Activated naive CD8-positive, alpha-beta T cell treated with anti-CD3 and anti-CD28 coated beads, Interleukin-2, amount 10 ng/mL, durations not matched to agents 7 days and 5 days (primary cell): ENCODE measurements at regions not wholly inside any gene's neighbourhood (a gene's known extent, or its start where the extent isn't known, plus 50 kb on each side); places are given as distances from the start of the nearest gene placed in this dataset.

ENCODE experiments used
- ATAC-seq: fragments of 150-1000 bp; cut with Tn5 transposase; one replicate; pipeline ENCODE4 v1.10.0; 2021; ENCODE audit warnings: low read depth, moderate library complexity
- POLR2A ChIA-PET: fragments of 350-600 bp; sonication (Branson Sonifier 250); formaldehyde crosslinking; loops from one replicate; lab custom pipeline; 2021; ENCODE audit warnings: antibody characterized with exemption; lab: Charles Lee
- DNase-seq: peaks from one replicate; pipeline ENCODE4 v3.0.0; 2021
- H3K27ac Mint-ChIP-seq: one replicate; pipeline ENCODE4 v1.8.0; 2022; ENCODE audit warnings: mild to moderate bottlenecking, mixed read lengths
- H3K27me3 Mint-ChIP-seq: one replicate; pipeline ENCODE4 v1.8.0; 2022; ENCODE audit warnings: mild to moderate bottlenecking, moderate library complexity, mixed read lengths
- H3K36me3 Mint-ChIP-seq: one replicate; pipeline ENCODE4 v1.8.0; 2021; ENCODE audit warnings: mild to moderate bottlenecking, mixed read lengths
- H3K4me1 Mint-ChIP-seq: one replicate; pipeline ENCODE4 v1.8.0; 2021; ENCODE audit warnings: mixed read lengths
- H3K4me3 Mint-ChIP-seq: one replicate; pipeline ENCODE4 v1.8.0; 2022; ENCODE audit warnings: mild to moderate bottlenecking, moderate library complexity, mixed read lengths
- H3K9me3 Mint-ChIP-seq: one replicate; pipeline ENCODE4 v1.8.0; 2021; ENCODE audit warnings: mixed read lengths

- no peaks in the 10 kb centered on the region for H3K4me1 Mint-ChIP-seq
- DNase-seq (no peak), ATAC-seq (no peak)
- no peak overlapping the region for H3K4me3 Mint-ChIP-seq
- H3K27me3 Mint-ChIP-seq = no peaks in the 10 kb centered on the region
- no peaks in the 10 kb centered on the region for H3K36me3 Mint-ChIP-seq
- POLR2A ChIA-PET = no interaction called here
- peaks cover 3% of the 10 kb centered on the region for H3K9me3 Mint-ChIP-seq
- no peak overlapping the region for H3K27ac Mint-ChIP-seq
Observed at GRCh38 chr3:166809520-166809919, 570.6 kb downstream of the ZBBX start.

GRCh38 chr3:166788936-166789335, 591.2 kb downstream of the ZBBX start:
- DNase-seq (no peak), ATAC-seq (no peak)
- Mint-ChIP-seq H3K4me1 (no peaks in the 10 kb centered on the region), H3K36me3 (no peaks in the 10 kb centered on the region), H3K4me3 (no peak overlapping the region), H3K27me3 (no peaks in the 10 kb centered on the region), H3K27ac (no peak overlapping the region), H3K9me3 (no peaks in the 10 kb centered on the region)
- POLR2A ChIA-PET = no interaction called here

DNA sequence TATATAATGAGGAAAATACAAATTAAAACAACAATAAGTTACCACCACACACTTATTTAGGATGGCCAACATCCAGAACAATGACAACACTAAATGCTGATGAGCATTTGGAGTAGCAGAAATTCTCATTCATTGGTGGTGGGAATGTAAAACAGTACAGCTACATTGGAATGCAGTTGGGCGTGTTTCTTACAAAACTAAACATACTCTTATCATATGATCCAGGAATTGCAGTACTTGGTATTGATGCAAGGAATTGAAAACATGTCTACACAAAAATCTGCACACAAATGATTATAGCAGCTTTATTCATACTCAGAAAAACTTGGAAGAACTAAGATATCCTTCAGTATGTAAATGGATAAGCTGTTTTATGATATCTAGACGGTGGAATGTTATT, 594.2 kb downstream of the ZBBX start:
- DNase-seq (no peak), ATAC-seq (no peak)
- Mint-ChIP-seq H3K4me1 (no peaks in the 10 kb centered on the region), H3K9me3 (peaks cover 8% of the 10 kb centered on the region), H3K27ac (no peak overlapping the region), H3K27me3 (no peaks in the 10 kb centered on the region), H3K36me3 (no peaks in the 10 kb centered on the region), H3K4me3 (no peak overlapping the region)
- POLR2A ChIA-PET = no interaction called here

- Mint-ChIP-seq H3K36me3 (no peaks in the 10 kb centered on the region), H3K27me3 (no peaks in the 10 kb centered on the region), H3K9me3 (peaks cover 10% of the 10 kb centered on the region), H3K4me1 (no peaks in the 10 kb centered on the region), H3K4me3 (no peak overlapping the region), H3K27ac (no peak overlapping the region)
- ATAC-seq (no peak), DNase-seq (no peak)
- POLR2A ChIA-PET = no interaction called here
Observed at GRCh38 chr3:166783206-166783605, 596.9 kb downstream of the ZBBX start.

DNA sequence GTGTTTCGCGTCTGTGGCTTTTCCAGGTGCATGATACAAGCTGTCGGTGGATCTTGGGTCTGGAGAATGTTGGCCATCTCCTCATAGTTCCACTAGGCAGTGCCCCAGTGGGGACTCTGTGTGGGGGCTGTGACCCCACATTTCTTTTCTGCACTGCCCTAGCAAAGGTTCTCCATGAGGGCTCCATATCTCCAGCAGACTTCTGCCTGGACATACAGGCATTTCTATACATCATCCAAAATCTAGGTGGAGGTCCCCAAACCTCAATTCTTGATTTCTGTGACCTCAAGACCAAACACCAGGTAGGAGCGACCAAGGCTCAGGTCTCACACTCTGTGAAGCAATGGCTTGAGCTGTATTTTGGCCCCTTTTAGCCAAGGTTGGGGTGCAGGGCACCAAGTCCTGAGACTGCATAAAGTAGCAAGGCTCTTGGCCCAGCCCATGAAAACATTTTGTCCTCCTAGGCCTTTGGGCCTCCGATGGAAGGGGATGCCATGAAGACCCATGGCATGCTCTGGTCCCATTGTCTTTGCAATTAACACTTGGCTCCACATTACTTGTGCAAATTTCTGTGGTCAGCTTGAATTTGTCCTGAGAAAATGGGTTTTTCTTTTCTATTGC, 615.3 kb downstream of the ZBBX start:
- ATAC-seq = no peak
- H3K9me3 Mint-ChIP-seq = peaks cover 10% of the 10 kb centered on the region
- no peaks in the 10 kb centered on the region for H3K4me1 Mint-ChIP-seq
- H3K36me3 Mint-ChIP-seq = no peaks in the 10 kb centered on the region
- H3K27me3 Mint-ChIP-seq = no peaks in the 10 kb centered on the region
- POLR2A ChIA-PET = no interaction called here
- H3K27ac Mint-ChIP-seq = no peak overlapping the region
- no peak for DNase-seq
- H3K4me3 Mint-ChIP-seq = no peak overlapping the region

DNA sequence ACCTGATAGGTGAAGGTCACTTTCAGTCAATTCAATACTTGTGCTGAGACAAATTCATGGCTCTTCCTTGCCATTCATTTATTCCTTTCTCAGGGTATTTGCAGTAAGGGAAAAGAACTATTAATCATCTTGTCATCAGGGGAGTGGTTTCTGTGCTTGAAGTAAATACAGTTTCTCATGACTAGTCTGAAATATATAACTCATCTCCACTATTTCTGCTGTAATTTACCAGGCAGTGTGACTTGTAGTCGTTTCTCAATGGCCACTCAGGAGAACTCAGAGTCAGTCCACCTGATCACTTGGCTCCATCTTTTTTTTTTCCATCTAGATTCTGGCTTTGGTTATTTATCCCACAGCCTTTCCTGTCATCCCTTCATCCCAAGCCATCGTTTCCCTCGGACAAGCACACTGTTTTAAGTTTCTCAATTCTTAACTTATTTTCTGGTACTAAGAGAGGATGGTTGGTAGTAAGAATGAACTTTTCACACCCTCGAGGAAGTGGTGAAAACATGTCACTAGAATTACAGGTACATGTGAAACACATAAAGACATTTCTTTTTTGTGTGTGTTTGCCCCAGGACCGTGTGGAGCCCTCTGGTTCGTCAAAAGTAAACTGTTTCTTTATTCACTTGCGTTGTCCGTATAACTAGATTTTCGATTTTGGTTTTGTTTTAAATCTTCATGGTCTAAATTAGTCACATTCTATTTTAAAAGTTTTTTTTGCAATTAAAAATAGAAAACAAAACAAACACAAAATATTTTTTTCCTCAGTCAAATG, 620.2 kb downstream of the ZBBX start:
- H3K9me3 Mint-ChIP-seq = peaks cover 3% of the 10 kb centered on the region
- H3K27me3 Mint-ChIP-seq = no peaks in the 10 kb centered on the region
- H3K27ac Mint-ChIP-seq = no peak overlapping the region
- H3K4me1 Mint-ChIP-seq = no peaks in the 10 kb centered on the region
- no peak overlapping the region for H3K4me3 Mint-ChIP-seq
- POLR2A ChIA-PET = no interaction called here
- no peaks in the 10 kb centered on the region for H3K36me3 Mint-ChIP-seq
- DNase-seq (no peak), ATAC-seq (no peak)

- Mint-ChIP-seq H3K4me1 (no peaks in the 10 kb centered on the region), H3K27ac (no peak overlapping the region), H3K27me3 (no peaks in the 10 kb centered on the region), H3K36me3 (no peaks in the 10 kb centered on the region), H3K4me3 (no peak overlapping the region), H3K9me3 (peaks cover 12% of the 10 kb centered on the region)
- ATAC-seq (no peak), DNase-seq (no peak)
- POLR2A ChIA-PET = no interaction called here
Observed at GRCh38 chr3:166752214-166752613, 627.9 kb downstream of the ZBBX start.

- DNase-seq (no peak), ATAC-seq (no peak)
- H3K27me3 Mint-ChIP-seq = no peaks in the 10 kb centered on the region
- no peak overlapping the region for H3K27ac Mint-ChIP-seq
- H3K4me1 Mint-ChIP-seq = no peaks in the 10 kb centered on the region
- no peak overlapping the region for H3K4me3 Mint-ChIP-seq
- no peaks in the 10 kb centered on the region for H3K36me3 Mint-ChIP-seq
- H3K9me3 Mint-ChIP-seq = no peaks in the 10 kb centered on the region
- POLR2A ChIA-PET = no interaction called here
Observed at GRCh38 chr3:166743481-166744134, 636.5 kb downstream of the ZBBX start.

DNA sequence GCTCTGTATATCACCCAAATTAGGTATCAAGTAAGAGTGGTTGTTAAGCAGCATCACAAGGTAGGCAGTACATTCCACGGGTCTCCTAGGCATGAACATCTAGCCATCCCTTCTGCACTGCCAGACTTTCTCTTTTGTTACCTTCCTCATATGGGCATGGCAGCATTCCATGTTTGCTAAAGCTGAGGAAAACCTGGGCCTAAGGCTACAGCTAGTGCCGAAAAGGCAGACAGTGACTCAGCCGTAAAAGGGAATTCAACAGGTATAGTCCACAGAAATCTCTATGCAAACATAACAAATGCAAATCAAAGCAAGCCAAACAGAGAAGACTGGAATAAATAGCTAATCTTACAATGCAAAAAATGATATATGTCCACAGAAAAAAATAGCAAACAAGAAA, 645.4 kb downstream of the ZBBX start:
- no peak for DNase-seq
- peaks cover 1% of the 10 kb centered on the region for H3K9me3 Mint-ChIP-seq
- no peak overlapping the region for H3K4me3 Mint-ChIP-seq
- no peaks in the 10 kb centered on the region for H3K4me1 Mint-ChIP-seq
- no peak overlapping the region for H3K27ac Mint-ChIP-seq
- H3K27me3 Mint-ChIP-seq = no peaks in the 10 kb centered on the region
- H3K36me3 Mint-ChIP-seq = no peaks in the 10 kb centered on the region
- no peak for ATAC-seq
- POLR2A ChIA-PET = no interaction called here

GRCh38 chr3:166731701-166732100, 648.4 kb downstream of the ZBBX start:
- H3K27ac Mint-ChIP-seq = no peak overlapping the region
- H3K4me1 Mint-ChIP-seq = no peaks in the 10 kb centered on the region
- POLR2A ChIA-PET = no interaction called here
- H3K27me3 Mint-ChIP-seq = no peaks in the 10 kb centered on the region
- ATAC-seq (no peak), DNase-seq (no peak)
- no peak overlapping the region for H3K4me3 Mint-ChIP-seq
- peaks cover 3% of the 10 kb centered on the region for H3K9me3 Mint-ChIP-seq
- no peaks in the 10 kb centered on the region for H3K36me3 Mint-ChIP-seq

- POLR2A ChIA-PET = no interaction called here
- Mint-ChIP-seq H3K9me3 (peaks cover 3% of the 10 kb centered on the region), H3K27ac (no peak overlapping the region), H3K4me1 (no peaks in the 10 kb centered on the region), H3K27me3 (no peaks in the 10 kb centered on the region), H3K4me3 (no peak overlapping the region), H3K36me3 (no peaks in the 10 kb centered on the region)
- DNase-seq (no peak), ATAC-seq (no peak)
Observed at GRCh38 chr3:166721466-166721865, 658.6 kb downstream of the ZBBX start.

DNA sequence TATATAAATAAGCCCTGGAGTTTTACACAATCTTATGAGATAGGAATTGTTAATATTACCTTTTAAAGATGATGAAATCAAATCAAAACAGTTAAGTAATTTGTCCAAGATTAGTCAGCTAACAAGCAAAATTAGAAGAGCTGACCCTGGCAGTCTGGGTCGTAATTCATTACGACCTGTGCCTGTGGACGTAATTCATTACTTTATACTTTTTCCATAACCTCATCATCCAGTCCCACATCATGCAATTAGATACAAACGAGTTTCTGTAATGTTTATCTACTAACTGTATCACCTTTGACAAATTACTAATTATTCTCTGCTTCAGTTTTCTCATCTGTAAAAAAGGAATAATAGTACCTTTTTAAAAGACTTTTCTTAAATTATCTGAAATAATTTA, 665.9 kb downstream of the ZBBX start:
- POLR2A ChIA-PET = no interaction called here
- H3K9me3 Mint-ChIP-seq = peaks cover 2% of the 10 kb centered on the region
- H3K27ac Mint-ChIP-seq = no peak overlapping the region
- H3K4me1 Mint-ChIP-seq = no peaks in the 10 kb centered on the region
- no peaks in the 10 kb centered on the region for H3K36me3 Mint-ChIP-seq
- H3K27me3 Mint-ChIP-seq = no peaks in the 10 kb centered on the region
- no peak overlapping the region for H3K4me3 Mint-ChIP-seq
- no peak for ATAC-seq
- no peak for DNase-seq

- no peaks in the 10 kb centered on the region for H3K27me3 Mint-ChIP-seq
- POLR2A ChIA-PET = no interaction called here
- peaks cover 2% of the 10 kb centered on the region for H3K9me3 Mint-ChIP-seq
- no peaks in the 10 kb centered on the region for H3K4me1 Mint-ChIP-seq
- ATAC-seq (no peak), DNase-seq (no peak)
- no peak overlapping the region for H3K27ac Mint-ChIP-seq
- no peak overlapping the region for H3K4me3 Mint-ChIP-seq
- no peaks in the 10 kb centered on the region for H3K36me3 Mint-ChIP-seq
Observed at GRCh38 chr3:166713787-166714186, 666.3 kb downstream of the ZBBX start.

- POLR2A ChIA-PET = no interaction called here
- Mint-ChIP-seq H3K4me1 (no peaks in the 10 kb centered on the region), H3K4me3 (no peak overlapping the region), H3K27me3 (no peaks in the 10 kb centered on the region), H3K27ac (no peak overlapping the region), H3K36me3 (no peaks in the 10 kb centered on the region), H3K9me3 (peaks cover 1% of the 10 kb centered on the region)
- no peak for ATAC-seq
- no peak for DNase-seq
Observed at GRCh38 chr3:166706094-166706493, 674.0 kb downstream of the ZBBX start.
